ENCODE measurements at regions not wholly inside any gene's neighbourhood (a gene's known extent, or its start where the extent isn't known, plus 50 kb on each side); places are given as distances from the start of the nearest gene placed in this dataset.
"Not testable (repeated sequence)": the region's sequence is repeated elsewhere in the genome, so short reads cannot be mapped to it uniquely, and the experiment has no call there.

DNA sequence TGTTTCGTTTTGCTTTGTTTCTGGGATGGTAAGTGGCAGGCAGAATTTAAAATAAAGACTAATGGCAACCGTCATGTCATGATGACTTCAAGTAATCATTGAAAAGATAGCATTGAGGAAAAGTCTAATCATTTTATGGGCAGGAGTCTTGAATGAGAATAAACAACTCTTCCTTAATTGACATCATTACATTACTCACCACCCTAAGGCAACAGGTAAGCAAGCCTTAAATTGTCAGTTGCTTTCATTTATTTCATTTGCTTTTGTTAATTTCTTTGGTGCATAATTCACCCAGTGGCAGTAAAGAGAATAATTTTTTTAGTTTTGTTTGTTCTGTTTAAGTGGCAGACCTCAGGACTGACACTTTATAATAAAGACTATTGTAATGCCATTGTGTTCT is 669.0 kb downstream of the RWDD3 start:
- no peak for DNase-seq

- DNase-seq = no peak
These were observed 671.9 kb downstream of the RWDD3 start for GRCh38 chr1:95905818-95906395.

- DNase-seq = not testable (repeated sequence)
These were observed 677.7 kb downstream of the RWDD3 start for GRCh38 chr1:95911739-95912138.

GRCh38 chr1:95916616-95917015 is 682.6 kb downstream of the RWDD3 start:
- DNase-seq = no peak

DNA sequence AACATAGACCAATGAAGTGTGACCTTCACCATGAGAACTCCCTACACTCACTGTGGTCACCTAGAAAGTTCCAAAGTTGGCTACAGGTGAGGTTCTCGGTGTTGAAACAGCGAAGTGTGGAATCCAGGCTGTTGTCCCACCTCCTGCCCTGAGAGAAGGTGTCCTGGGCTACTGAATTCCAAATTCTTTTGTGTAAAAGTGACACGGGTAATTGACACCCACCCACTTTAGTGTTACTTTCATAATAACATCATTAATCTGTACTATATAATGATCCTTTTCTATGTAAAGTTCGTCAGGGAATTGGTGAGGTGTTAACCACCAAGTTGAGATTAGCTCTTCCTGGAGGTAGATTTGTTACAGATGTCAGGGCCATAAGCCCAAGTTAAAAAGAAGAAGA is 690.7 kb downstream of the RWDD3 start:
- DNase-seq = no peak

DNA sequence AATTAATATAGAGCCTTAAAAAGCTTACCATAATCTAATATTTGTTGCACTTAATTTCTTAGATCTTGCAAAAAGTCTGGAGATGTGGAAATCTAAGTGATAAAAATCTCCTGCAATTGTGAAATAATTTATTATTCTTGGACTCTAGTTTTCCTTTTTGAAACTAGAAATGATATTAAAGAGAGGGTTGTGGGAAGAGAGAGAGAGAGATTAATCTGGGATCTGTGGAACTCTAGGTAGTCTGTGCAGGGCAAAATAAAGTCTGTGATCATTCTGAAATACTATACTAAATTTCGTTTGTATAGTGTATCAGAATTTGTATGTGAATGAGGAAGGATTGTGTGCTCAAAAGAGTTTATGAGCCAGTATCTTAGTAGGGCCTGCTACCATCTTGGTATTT is 692.3 kb downstream of the RWDD3 start:
- no peak for DNase-seq

DNA sequence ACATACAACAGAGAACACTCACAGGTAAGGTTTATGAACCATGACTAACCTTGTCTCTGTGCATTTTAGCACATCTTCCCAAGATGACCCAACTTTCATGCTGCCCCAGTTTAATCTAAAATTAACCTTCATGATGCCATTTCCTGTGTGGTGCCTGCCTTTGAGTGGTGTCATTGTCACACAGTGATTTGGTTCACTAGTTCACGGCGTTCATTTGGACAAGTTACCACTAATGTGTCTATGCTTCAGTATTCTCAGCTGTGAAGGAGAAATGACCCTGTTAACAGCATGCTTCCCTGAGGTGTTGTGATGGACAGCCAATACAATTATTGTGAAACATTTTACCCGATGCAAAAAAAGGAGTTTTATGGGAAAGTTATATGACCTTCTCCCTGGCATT is 693.1 kb downstream of the RWDD3 start:
- no peak for DNase-seq

DNA sequence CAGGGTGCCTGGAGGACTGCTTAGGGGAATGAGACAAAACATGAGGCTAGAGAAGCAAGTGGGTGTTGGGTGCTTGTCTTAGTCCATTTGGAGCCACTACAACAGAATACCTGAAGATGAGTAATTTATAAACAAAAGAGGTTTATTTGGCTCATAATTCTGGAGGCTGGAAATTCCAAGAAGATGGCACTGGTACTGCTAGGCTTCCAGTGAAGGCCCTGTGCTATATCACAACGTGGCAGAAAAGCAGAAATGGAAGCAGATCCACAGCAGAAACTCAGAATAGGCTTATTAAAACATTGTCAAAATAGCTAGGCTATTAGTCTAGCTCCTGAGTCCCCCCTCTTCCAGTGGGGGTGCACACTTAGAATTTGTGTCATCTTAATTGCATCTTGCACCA is 701.7 kb downstream of the RWDD3 start:
- DNase-seq = no peak

DNA sequence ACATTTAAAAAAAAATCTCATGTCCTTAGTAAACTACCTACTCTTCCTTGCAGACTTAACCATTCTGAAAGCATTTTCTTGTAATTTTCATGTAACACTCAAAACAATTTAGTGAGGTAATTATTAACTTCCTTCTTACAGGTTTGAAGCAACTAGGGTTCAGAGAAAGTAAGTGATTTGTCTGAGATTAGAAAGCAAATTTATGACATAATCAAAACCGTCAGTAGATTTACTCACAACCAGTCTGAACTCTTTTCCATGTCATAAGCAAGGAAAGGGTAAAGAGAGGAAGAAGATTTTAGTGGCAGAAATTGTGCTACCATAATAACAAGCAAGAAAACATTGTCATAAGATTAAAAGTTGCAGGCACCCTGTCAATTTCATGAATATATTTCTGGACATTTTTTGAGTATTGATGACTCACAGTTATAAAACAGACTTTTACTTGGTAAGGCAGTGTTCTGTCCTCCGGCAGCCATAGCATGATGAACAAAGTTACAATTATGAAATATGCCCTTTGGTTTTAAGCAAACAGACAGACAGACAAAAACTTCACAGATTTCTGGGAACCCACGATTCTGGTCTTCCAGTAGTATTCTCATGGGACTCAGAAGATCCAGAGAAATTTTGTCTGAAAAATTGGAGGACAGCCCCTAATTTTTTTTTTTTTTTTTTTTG is 707.2 kb downstream of the RWDD3 start:
- no peak for DNase-seq

GRCh38 chr1:95948023-95948422 is 714.0 kb downstream of the RWDD3 start:
- DNase-seq = no peak

DNA sequence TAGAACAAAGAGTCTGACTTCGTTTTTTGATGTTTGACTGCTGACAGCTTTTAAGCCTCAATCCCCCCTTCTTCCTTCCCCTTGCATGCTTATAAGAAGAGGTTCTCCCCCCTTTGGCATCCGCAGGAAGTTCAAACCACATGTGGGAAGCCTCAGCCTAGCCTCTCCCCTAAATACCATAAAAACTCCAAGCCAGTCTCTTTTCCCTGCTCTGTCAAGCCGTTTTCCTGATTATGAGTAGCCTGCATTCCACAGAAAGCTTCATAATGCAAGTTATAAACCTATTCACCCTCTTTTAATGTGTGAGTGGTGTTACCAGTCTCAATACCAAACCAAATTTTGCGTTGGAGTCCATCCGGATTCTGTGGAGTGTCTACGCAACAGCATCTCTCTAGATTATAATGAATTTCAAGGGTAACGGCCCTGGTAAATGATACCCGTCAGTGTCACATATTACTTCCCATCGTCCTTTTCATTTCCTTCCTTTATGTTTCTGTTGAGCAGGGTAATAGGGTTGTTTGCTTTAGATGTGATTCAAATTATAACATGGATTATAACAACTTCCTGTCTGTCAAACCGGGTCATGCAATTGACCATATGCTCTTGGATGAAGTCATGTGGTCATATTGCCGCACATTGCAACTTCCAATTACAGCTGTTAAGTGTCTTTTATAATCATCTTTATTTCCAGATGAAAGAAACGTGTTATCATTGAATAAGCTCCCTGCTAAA is 717.5 kb downstream of the RWDD3 start:
- no peak for DNase-seq

- DNase-seq = peak; percentile 11 to 45 (median 23)
These were observed 719.0 kb downstream of the RWDD3 start for GRCh38 chr1:95953015-95953414.

DNA sequence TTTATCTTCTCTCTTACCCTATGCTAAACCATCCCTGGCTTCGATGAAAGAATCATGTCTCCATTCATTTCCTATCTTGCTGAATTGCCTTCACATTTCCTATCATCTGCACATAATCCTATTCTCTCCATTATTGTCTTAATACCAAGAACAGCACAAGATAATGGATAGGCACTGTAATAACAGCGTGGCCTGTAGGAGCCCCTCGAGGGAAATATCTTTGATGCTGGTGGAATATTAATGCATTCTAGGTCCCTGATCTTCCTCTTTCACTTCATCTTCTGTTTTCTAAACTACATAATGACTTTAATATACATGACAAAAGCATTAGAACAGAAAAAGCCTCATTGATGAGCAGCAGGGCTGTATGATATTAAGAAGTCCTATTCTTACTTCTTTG is 720.6 kb downstream of the RWDD3 start:
- DNase-seq = no peak

GRCh38 chr1:95956215-95956614 is 722.2 kb downstream of the RWDD3 start:
- DNase-seq = no peak

DNA sequence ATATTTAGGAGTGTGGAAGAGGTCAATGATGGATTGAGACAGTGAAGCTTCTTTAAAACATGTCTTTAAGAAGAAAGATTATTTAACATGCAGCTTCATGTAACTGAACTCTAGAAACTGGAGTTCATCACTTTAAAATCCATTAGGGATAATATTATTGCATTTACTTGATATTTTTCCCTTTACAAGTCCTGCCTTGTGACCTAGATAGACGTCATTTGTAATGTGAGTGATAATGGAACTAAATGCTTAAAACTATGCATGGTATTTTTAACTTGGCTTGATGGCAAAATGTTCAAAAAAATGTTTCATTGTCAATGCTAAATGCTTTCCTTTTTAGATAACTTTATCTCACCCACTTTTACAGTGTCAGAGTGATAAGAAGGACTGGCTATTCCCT is 723.7 kb downstream of the RWDD3 start:
- peak in 1 of 3 donors; percentile 14 for DNase-seq

DNA sequence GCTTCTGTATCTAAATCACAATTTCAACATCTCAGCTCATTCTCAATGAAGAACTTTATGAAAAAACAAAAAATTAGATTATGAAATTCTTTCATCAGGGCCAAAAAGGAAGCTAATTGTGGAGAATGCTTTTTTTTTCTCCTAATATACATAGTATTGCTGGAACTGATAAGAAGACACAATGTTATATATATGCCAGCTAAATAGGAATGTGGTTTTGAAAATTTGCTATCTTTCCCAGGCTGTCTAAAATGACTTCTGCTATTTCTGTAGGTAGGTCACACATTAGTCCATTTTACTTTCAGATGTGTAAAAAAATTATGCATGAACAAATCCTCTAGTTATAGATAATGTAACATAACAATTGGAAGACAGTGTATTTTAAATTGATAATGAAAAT is 732.9 kb downstream of the RWDD3 start:
- no peak for DNase-seq

DNA sequence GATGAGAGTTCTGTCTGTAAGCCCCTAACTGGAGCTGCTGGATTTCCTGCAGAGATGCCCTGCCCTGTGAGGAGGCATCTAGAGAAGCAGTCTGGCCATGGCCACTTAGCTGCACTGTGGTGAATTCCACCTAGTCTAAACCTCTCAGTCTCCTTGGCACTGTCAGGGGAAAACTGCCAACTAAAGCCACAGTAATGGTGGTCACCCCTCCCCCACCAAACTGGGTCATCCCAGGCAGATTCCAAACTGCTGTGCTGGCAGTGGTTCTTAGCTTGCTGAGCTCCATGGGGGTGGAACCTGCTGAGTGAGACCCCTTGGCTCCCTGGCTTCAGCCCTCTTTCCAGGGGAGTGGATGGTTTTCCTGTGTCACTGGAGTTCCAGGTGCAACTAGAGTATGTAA is 740.6 kb downstream of the RWDD3 start:
- DNase-seq = peak in 1 of 3 donors; percentile 43

- DNase-seq = no peak
These were observed 738.9 kb upstream of the PTBP2 start for GRCh38 chr1:95982711-95983110.

DNA sequence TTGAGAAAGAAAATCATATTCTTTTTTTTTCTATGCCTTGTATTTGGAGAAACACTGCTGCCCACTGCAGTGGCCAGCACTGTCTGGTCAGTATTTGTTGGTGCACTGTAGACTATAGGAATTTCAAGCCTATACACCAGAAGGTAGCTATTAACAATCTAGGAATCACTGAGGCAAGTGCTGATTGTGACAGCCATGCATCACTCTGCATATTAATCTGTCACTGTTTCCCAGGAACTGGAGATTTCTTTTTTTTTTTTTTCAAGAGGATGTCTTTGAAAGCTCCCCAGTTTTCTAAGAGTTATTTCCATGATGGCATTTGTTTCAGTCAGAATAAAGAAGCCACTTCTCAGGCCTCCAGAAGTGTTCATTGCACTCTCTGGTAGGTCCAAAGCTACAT is 737.8 kb upstream of the PTBP2 start:
- DNase-seq = no peak

DNA sequence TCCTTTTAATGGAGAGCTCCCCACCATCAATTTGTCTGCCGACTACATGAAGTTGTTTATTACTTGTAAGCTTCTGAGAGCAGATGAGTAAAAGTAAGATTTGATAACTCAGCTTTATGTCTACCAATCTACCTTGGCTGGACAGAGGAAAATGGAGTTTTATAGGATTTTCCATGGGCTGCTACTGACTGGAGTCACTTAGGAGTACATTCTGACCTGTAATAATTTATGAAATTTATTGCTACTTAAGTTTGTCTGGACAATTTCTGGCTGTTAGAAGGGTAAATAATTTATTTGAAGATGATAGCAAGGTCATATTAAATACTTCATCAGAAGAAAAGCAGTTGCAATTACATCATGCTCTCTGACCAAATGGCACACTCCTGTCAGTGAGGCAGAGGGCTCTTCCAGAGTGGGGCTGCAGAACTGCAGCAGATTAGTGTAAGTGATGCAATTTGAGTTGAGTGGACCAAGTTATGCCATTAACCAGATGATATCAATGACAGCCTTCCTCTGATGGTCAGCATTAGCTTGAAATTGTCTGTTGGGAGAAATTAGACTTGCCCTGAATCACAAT is 736.7 kb upstream of the PTBP2 start:
- DNase-seq = no peak

DNA sequence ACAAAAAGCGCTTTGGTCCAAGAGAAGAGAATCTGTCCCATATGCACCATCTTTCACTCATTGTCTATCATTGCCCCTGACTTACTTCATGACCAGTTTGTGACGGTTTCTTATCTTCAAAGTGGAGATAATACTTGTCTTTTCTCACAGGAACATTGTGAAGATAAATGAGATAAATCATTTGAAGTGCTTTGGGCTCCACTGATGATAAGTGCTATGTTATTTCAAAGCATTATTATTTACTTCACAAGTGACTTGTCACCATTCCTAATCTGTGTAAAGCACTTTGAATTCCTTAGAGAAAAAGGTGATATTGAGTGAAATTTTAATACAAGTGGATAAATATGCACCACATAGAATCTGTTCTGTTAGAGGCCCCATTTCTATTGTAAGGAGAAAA is 731.6 kb upstream of the PTBP2 start:
- DNase-seq = no peak

- DNase-seq = no peak
These were observed 729.6 kb upstream of the PTBP2 start for GRCh38 chr1:95991787-95992520.
